ENCODE measurements at regions not wholly inside any gene's neighbourhood (a gene's known extent, or its start where the extent isn't known, plus 50 kb on each side); places are given as distances from the start of the nearest gene placed in this dataset.

- no peak for TF ChIP-seq EZH2 (IDR thresholded peaks at IDR 0.05; ENCODE audit: borderline replicate concordance, insufficient read depth, low read length, poor library complexity, severe bottlenecking)
- TF ChIP-seq CTCF (IDR thresholded peaks at IDR 0.05; ENCODE audit: poor library complexity, severe bottlenecking) = no peak
- no peak for TF ChIP-seq TAF1 (IDR thresholded peaks at IDR 0.05; ENCODE audit: low read depth)
- TF ChIP-seq RAD21 (conservative IDR thresholded peaks at IDR 0.05) = no peak
- TF ChIP-seq REST (IDR thresholded peaks at IDR 0.05; ENCODE audit: borderline replicate concordance) = no peak
- no peak for TF ChIP-seq MXI1 (conservative IDR thresholded peaks at IDR 0.05; ENCODE audit: poor library complexity, severe bottlenecking)
- TF ChIP-seq POLR2AphosphoS5 (IDR thresholded peaks at IDR 0.05) = no peak
Observed at GRCh38 chr7:41010967-41011366, 691.9 kb downstream of the INHBA start.

Data from neural cell (in vitro differentiated cells).